ENCODE measurements at regions not wholly inside any gene's neighbourhood (a gene's known extent, or its start where the extent isn't known, plus 50 kb on each side); places are given as distances from the start of the nearest gene placed in this dataset.

GRCh38 chr18:8507361-8507760 is 101.9 kb upstream of the RAB12 start:
- Histone ChIP-seq H3K4me3 (ENCODE audit: low read length) (no peak overlapping the region), H3F3A (ENCODE audit: low read length, unreplicated experiment) (no peaks in the 10 kb centered on the region), H3K9me2 (replicated peaks; ENCODE audit: low read length) (no peaks in the 10 kb centered on the region), H3K9me3 (ENCODE audit: low read length) (no peaks in the 10 kb centered on the region), H3K27me3 (ENCODE audit: low read length) (0 out of 2 replicates have a peak, but pooled peaks cover 4% of the 10 kb centered on the region), H3K36me3 (ENCODE audit: low read depth, low read length) (no peaks in the 10 kb centered on the region), H3K9ac (ENCODE audit: low read length) (no peak overlapping the region), H4K20me1 (ENCODE audit: low read length) (no peaks in the 10 kb centered on the region), H3K4me2 (ENCODE audit: low read length) (no peak overlapping the region), H2AFZ (ENCODE audit: low read length) (no peak overlapping the region), H3K79me2 (ENCODE audit: low read length) (no peaks in the 10 kb centered on the region), H3K4me1 (ENCODE audit: insufficient read depth, low read length) (no peaks in the 10 kb centered on the region), H3K27ac (ENCODE audit: low read length) (no peak overlapping the region)
- TF ChIP-seq EZH2 (IDR thresholded peaks at IDR 0.05; ENCODE audit: low read length, unreplicated experiment) = no peak
- TF ChIP-seq, protein P1, sequence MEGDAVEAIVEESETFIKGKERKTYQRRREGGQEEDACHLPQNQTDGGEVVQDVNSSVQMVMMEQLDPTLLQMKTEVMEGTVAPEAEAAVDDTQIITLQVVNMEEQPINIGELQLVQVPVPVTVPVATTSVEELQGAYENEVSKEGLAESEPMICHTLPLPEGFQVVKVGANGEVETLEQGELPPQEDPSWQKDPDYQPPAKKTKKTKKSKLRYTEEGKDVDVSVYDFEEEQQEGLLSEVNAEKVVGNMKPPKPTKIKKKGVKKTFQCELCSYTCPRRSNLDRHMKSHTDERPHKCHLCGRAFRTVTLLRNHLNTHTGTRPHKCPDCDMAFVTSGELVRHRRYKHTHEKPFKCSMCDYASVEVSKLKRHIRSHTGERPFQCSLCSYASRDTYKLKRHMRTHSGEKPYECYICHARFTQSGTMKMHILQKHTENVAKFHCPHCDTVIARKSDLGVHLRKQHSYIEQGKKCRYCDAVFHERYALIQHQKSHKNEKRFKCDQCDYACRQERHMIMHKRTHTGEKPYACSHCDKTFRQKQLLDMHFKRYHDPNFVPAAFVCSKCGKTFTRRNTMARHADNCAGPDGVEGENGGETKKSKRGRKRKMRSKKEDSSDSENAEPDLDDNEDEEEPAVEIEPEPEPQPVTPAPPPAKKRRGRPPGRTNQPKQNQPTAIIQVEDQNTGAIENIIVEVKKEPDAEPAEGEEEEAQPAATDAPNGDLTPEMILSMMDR (conservative IDR thresholded peaks at IDR 0.05; ENCODE audit: low read depth, low read length) = peak; percentile 52
- ATAC-seq = no peak
- intact Hi-C loops (cut with micrococcal nuclease) = loop anchor here (10.0 kb wide), 1 partner anchor 63 kb away; no protein-coding TSS in a partner anchor
- BruUV-seq (replicated peaks) = no TSS peak
- no peak for DNase-seq
- POLR2A ChIA-PET (ENCODE audit: unreplicated experiment) = no interaction called here
- CTCF ChIA-PET = no interaction called here

GRCh38 chr18:8507915-8508705 is 101.1 kb upstream of the RAB12 start:
- Histone ChIP-seq H3F3A (ENCODE audit: low read length, unreplicated experiment) (no peaks in the 10 kb centered on the region), H3K27me3 (ENCODE audit: low read length) (0 out of 2 replicates have a peak, but pooled peaks cover 10% of the 10 kb centered on the region), H3K79me2 (ENCODE audit: low read length) (no peaks in the 10 kb centered on the region), H3K9ac (ENCODE audit: low read length) (no peak overlapping the region), H4K20me1 (ENCODE audit: low read length) (no peaks in the 10 kb centered on the region), H3K9me2 (replicated peaks; ENCODE audit: low read length) (no peaks in the 10 kb centered on the region), H3K36me3 (ENCODE audit: low read depth, low read length) (no peaks in the 10 kb centered on the region), H2AFZ (ENCODE audit: low read length) (no peak overlapping the region), H3K4me3 (ENCODE audit: low read length) (no peak overlapping the region), H3K27ac (ENCODE audit: low read length) (no peak overlapping the region), H3K4me1 (ENCODE audit: insufficient read depth, low read length) (no peaks in the 10 kb centered on the region), H3K4me2 (ENCODE audit: low read length) (no peak overlapping the region), H3K9me3 (ENCODE audit: low read length) (no peaks in the 10 kb centered on the region)
- BruUV-seq (replicated peaks) = no TSS peak
- DNase-seq = no peak
- no peak for ATAC-seq
- intact Hi-C loops (cut with micrococcal nuclease) = loop anchor here (10.0 kb wide), 1 partner anchor 63 kb away; no protein-coding TSS in a partner anchor
- ChIA-PET CTCF (interaction anchor here (0.6 kb wide), 1 partner anchor 1234 kb away, joined by 5 read pairs; no protein-coding TSS in a partner anchor), POLR2A (ENCODE audit: unreplicated experiment) (no interaction called here)
- TF ChIP-seq, protein P1 (conservative IDR thresholded peaks at IDR 0.05; ENCODE audit: low read depth, low read length) = no peak
- TF ChIP-seq EZH2 (IDR thresholded peaks at IDR 0.05; ENCODE audit: low read length, unreplicated experiment) (no peak), EZH2phosphoT487 (IDR thresholded peaks at IDR 0.05; ENCODE audit: borderline replicate concordance, low read length) (no peak)

GRCh38 chr18:8513249-8513648 is 96.0 kb upstream of the RAB12 start:
- DNase-seq (no peak), ATAC-seq (no peak)
- intact Hi-C loops (cut with micrococcal nuclease) = no loop called here
- TF ChIP-seq EZH2phosphoT487 (IDR thresholded peaks at IDR 0.05; ENCODE audit: borderline replicate concordance, low read length) (no peak), EZH2 (IDR thresholded peaks at IDR 0.05; ENCODE audit: low read length, unreplicated experiment) (no peak)
- TF ChIP-seq, protein P1 (conservative IDR thresholded peaks at IDR 0.05; ENCODE audit: low read depth, low read length) = no peak
- Histone ChIP-seq H3K9ac (ENCODE audit: low read length) (no peak overlapping the region), H3K36me3 (ENCODE audit: low read depth, low read length) (no peaks in the 10 kb centered on the region), H3K4me1 (ENCODE audit: insufficient read depth, low read length) (peaks cover 10% of the 10 kb centered on the region), H2AFZ (ENCODE audit: low read length) (no peak overlapping the region), H3K4me2 (ENCODE audit: low read length) (no peak overlapping the region), H4K20me1 (ENCODE audit: low read length) (no peaks in the 10 kb centered on the region), H3K9me2 (replicated peaks; ENCODE audit: low read length) (no peaks in the 10 kb centered on the region), H3K9me3 (ENCODE audit: low read length) (no peaks in the 10 kb centered on the region), H3K4me3 (ENCODE audit: low read length) (no peak overlapping the region), H3K79me2 (ENCODE audit: low read length) (no peaks in the 10 kb centered on the region), H3F3A (ENCODE audit: low read length, unreplicated experiment) (no peaks in the 10 kb centered on the region), H3K27me3 (ENCODE audit: low read length) (0 out of 2 replicates have a peak, but pooled peaks cover 10% of the 10 kb centered on the region), H3K27ac (ENCODE audit: low read length) (no peak overlapping the region)
- CTCF ChIA-PET = interaction anchor here (0.6 kb wide), 1 partner anchor 96 kb away, joined by 7 read pairs; the partner anchor contains the start of gene RAB12
- POLR2A ChIA-PET (ENCODE audit: unreplicated experiment) = no interaction called here
- no TSS peak for BruUV-seq (replicated peaks)
